SK-N-SH treated with all-trans-retinoic acid at 6 μM for 48 hours (cell line): ENCODE measurements at regions not wholly inside any gene's neighbourhood (a gene's known extent, or its start where the extent isn't known, plus 50 kb on each side); places are given as distances from the start of the nearest gene placed in this dataset.

Source experiments
- ATAC-seq: fragments of 200-7000 bp; cut with Tn5 transposase; 3 replicates; pipeline ENCODE4 v1.9.1; 2020; ENCODE audit warnings: mild to moderate bottlenecking, moderate library complexity
- BACH2 ChIP-seq: fragments of 250-450 bp; sonication (Bioruptor Pico); IDR thresholded peaks from 2 replicates; pipeline ENCODE4 v1.9.0; 2021; ENCODE audit warnings: mild to moderate bottlenecking, borderline replicate concordance
- CSDC2 ChIP-seq: fragments of 250-450 bp; sonication (Bioruptor Pico); IDR thresholded peaks from 2 replicates; pipeline ENCODE4 v1.5.0; 2020; ENCODE audit warnings: mild to moderate bottlenecking, moderate library complexity
- CSRNP3 ChIP-seq: fragments of 250-450 bp; sonication (Bioruptor Pico); IDR thresholded peaks from 2 replicates; pipeline ENCODE4 v1.5.1; 2021; ENCODE audit warnings: mild to moderate bottlenecking, moderate library complexity
- ESRRG ChIP-seq: fragments of 250-450 bp; sonication (Bioruptor Pico); IDR thresholded peaks from 2 replicates; pipeline ENCODE4 v1.6.1; 2021; ENCODE audit warnings: mild to moderate bottlenecking
- GLIS3 ChIP-seq: fragments of 250-450 bp; sonication (Bioruptor Pico); IDR thresholded peaks from 2 replicates; pipeline ENCODE4 v1.5.0; 2020; ENCODE audit warnings: mild to moderate bottlenecking, moderate library complexity
- ISL1 ChIP-seq: fragments of 250-450 bp; sonication (Bioruptor Pico); IDR thresholded peaks from 2 replicates; pipeline ENCODE4 v2.1.2; 2022; ENCODE audit warnings: mild to moderate bottlenecking, moderate library complexity
- OSR1 ChIP-seq: fragments of 250-450 bp; sonication (Bioruptor Pico); IDR thresholded peaks from 2 replicates; pipeline ENCODE4 v1.8.0; 2022; ENCODE audit warnings: moderate library complexity, mild to moderate bottlenecking, inconsistent platforms
- POU6F1 ChIP-seq: fragments of 250-450 bp; sonication (Bioruptor Pico); IDR thresholded peaks from 2 replicates; pipeline ENCODE4 v1.8.0; 2021; ENCODE audit warnings: low read depth, mild to moderate bottlenecking, moderate library complexity, borderline replicate concordance
- PPARA ChIP-seq: fragments of 250-450 bp; sonication (Bioruptor Pico); IDR thresholded peaks from 2 replicates; pipeline ENCODE4 v1.5.0; 2020; ENCODE audit warnings: mild to moderate bottlenecking, borderline replicate concordance
- RARB ChIP-seq: fragments of 250-450 bp; sonication (Bioruptor Pico); IDR thresholded peaks from 2 replicates; pipeline ENCODE4 v1.8.0; 2021; ENCODE audit warnings: mild to moderate bottlenecking, moderate library complexity
- SNAI2 ChIP-seq: fragments of 250-450 bp; sonication (Bioruptor Pico); IDR thresholded peaks from 2 replicates; pipeline ENCODE4 v1.5.0; 2020; ENCODE audit warnings: mild to moderate bottlenecking, moderate library complexity
- TCF4 ChIP-seq: fragments of 250-450 bp; sonication (Bioruptor Pico); IDR thresholded peaks from 2 replicates; pipeline ENCODE4 v1.8.0; 2021; ENCODE audit warnings: mild to moderate bottlenecking, moderate library complexity, borderline replicate concordance
- TOX ChIP-seq: fragments of 250-450 bp; sonication (Bioruptor Pico); IDR thresholded peaks from 2 replicates; pipeline ENCODE4 v1.8.0; 2021; ENCODE audit warnings: mild to moderate bottlenecking, moderate library complexity, borderline replicate concordance
- TSHZ2 ChIP-seq: fragments of 250-450 bp; sonication (Bioruptor Pico); IDR thresholded peaks from 2 replicates; pipeline ENCODE4 v1.5.0; 2020; ENCODE audit warnings: mild to moderate bottlenecking, moderate library complexity
- ZC3H10 ChIP-seq: fragments of 250-450 bp; sonication (Bioruptor Pico); IDR thresholded peaks from 2 replicates; pipeline ENCODE4 v1.5.1; 2021; ENCODE audit warnings: mild to moderate bottlenecking, moderate library complexity
- ZFP3 ChIP-seq: fragments of 250-450 bp; sonication (Bioruptor Pico); IDR thresholded peaks from 2 replicates; pipeline ENCODE4 v1.5.0; 2020; ENCODE audit warnings: mild to moderate bottlenecking, moderate library complexity
- ZFP30 ChIP-seq: fragments of 450-650 bp; formaldehyde crosslinking; IDR thresholded peaks from 2 replicates; pipeline ENCODE4 v1.5.0; 2022; ENCODE audit warnings: mild to moderate bottlenecking, moderate library complexity
- ZNF565 ChIP-seq: fragments of 450-650 bp; formaldehyde crosslinking; conservative IDR thresholded peaks from 2 replicates; pipeline ENCODE4 v1.5.0; 2020; ENCODE audit warnings: low read depth, mild to moderate bottlenecking, moderate library complexity
- ZNF70 ChIP-seq: fragments of 450-650 bp; formaldehyde crosslinking; IDR thresholded peaks from 2 replicates; pipeline ENCODE4 v1.5.0; 2020; ENCODE audit warnings: mild to moderate bottlenecking, moderate library complexity
- ZNF8 ChIP-seq: fragments of 450-650 bp; formaldehyde crosslinking; IDR thresholded peaks from 2 replicates; pipeline ENCODE4 v1.5.0; 2020; ENCODE audit warnings: mild to moderate bottlenecking, moderate library complexity

- no peak for ATAC-seq
- TF ChIP-seq CSDC2 (CRISPR knock-in tag), result no peak
- no peak for TF ChIP-seq ZNF565 (CRISPR knock-in tag)
- TF ChIP-seq TSHZ2 (CRISPR knock-in tag), result no peak
- TF ChIP-seq POU6F1 (CRISPR knock-in tag), result no peak
- no peak for TF ChIP-seq ZFP3 (CRISPR knock-in tag)
- TF ChIP-seq ESRRG (CRISPR knock-in tag), result no peak
- TF ChIP-seq ZFP30 (CRISPR knock-in tag), result no peak
- no peak for TF ChIP-seq CSRNP3 (CRISPR knock-in tag)
- TF ChIP-seq PPARA, result no peak
- no peak for TF ChIP-seq GLIS3
- no peak for TF ChIP-seq RARB (CRISPR knock-in tag)
- TF ChIP-seq TCF4 (CRISPR knock-in tag), result no peak
- TF ChIP-seq BACH2, result no peak
- TF ChIP-seq SNAI2 (CRISPR knock-in tag), result no peak
- TF ChIP-seq ISL1 (CRISPR knock-in tag), result no peak
- TF ChIP-seq, all 23 proteins: peak for 0
Measured at GRCh38 chr10:83252169-83252568, 887.1 kb upstream of the GHITM start.

GRCh38 chr10:83252596-83252995 is 886.7 kb upstream of the GHITM start:
- no peak for ATAC-seq
- TF ChIP-seq ZFP30 (CRISPR knock-in tag) (no peak), RARB (CRISPR knock-in tag) (no peak), TOX (CRISPR knock-in tag) (no peak), TSHZ2 (CRISPR knock-in tag) (no peak), CSDC2 (CRISPR knock-in tag) (no peak), ZNF565 (CRISPR knock-in tag) (no peak), BACH2 (no peak), ZNF70 (CRISPR knock-in tag) (no peak), ZNF8 (no peak), ISL1 (CRISPR knock-in tag) (no peak)
- TF ChIP-seq, all 23 proteins: peak for 0

- no peak for TF ChIP-seq PPARA
- TF ChIP-seq OSR1 (CRISPR knock-in tag), result no peak
- TF ChIP-seq GLIS3, result no peak
- TF ChIP-seq CSRNP3 (CRISPR knock-in tag), result no peak
- TF ChIP-seq ZC3H10 (CRISPR knock-in tag), result no peak
- ATAC-seq, result no peak
Measured at GRCh38 chr10:83253011-83253671, 886.2 kb upstream of the GHITM start.
